ENCODE measurements at regions not wholly inside any gene's neighbourhood (a gene's known extent, or its start where the extent isn't known, plus 50 kb on each side); places are given as distances from the start of the nearest gene placed in this dataset.

GRCh38 chr6:901696-902460, 208.9 kb upstream of the EXOC2 start:
- H3K4me3 ChIP-seq (ENCODE audit: low read length): no peak overlapping the region
- no peak for DNase-seq (ENCODE audit: low read depth)
- TF ChIP-seq CTCF (IDR thresholded peaks at IDR 0.05; ENCODE audit: insufficient read depth, low read depth, low read length, missing control alignments): no peak

DNA sequence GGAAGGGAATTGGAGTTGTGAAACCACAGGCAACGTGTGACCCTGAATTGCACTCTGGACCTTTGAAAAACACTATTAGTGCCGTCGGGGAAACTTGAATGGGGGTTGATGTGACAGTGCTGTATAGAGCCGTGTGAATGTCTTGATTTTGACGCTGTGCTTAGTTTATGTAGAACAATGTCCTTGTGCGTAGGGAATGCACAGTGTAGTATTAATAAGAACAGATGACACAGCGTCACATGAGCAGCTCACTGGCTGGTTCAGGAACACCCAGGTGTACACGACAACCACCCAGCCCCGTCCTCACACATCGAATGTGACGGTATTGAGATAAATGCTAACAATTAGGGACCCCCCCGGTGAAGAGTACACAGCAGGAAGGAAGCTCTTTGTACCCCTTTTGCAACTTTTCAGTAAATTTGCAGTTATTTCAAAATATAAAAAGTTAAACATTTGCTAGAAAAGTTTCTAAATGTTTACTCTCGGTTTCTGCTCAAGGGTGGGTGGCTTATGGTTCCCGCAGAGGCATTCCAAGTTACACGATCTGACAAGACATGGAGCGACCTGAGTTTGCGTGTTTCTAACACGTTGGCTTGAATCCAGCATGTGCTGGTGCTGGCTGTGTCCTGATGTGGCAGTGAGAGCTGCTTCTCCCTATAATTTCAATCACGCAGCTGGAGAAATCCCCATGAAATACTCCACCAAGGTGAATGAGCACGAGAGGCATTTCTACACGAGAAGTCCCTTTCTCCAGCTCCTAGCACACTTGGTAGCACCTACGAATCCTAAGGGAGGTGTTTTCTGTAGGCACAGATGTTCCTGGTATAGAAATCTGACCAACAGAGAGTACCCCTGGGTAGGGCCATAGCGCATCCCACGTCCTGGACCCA, 208.0 kb upstream of the EXOC2 start:
- TF ChIP-seq CTCF (IDR thresholded peaks at IDR 0.05; ENCODE audit: insufficient read depth, low read depth, low read length, missing control alignments): no peak
- H3K4me3 ChIP-seq (ENCODE audit: low read length): no peak overlapping the region
- DNase-seq (ENCODE audit: low read depth): no peak

- no peak for DNase-seq (ENCODE audit: low read depth)
Observed at GRCh38 chr6:897528-898207, 204.7 kb upstream of the EXOC2 start.

GRCh38 chr6:894274-894673, 201.3 kb upstream of the EXOC2 start:
- TF ChIP-seq CTCF (IDR thresholded peaks at IDR 0.05; ENCODE audit: insufficient read depth, low read depth, low read length, missing control alignments): no peak
- no peak for DNase-seq (ENCODE audit: low read depth)
- no peak overlapping the region for H3K4me3 ChIP-seq (ENCODE audit: low read length)

More at GRCh38 chr6:897528-898207, 204.7 kb upstream of the EXOC2 start:
- H3K4me3 ChIP-seq (ENCODE audit: low read length): no peak overlapping the region
- no peak for TF ChIP-seq CTCF (IDR thresholded peaks at IDR 0.05; ENCODE audit: insufficient read depth, low read depth, low read length, missing control alignments)

GRCh38 chr6:890995-891394, 198.1 kb upstream of the EXOC2 start:
- no peak for TF ChIP-seq CTCF (IDR thresholded peaks at IDR 0.05; ENCODE audit: insufficient read depth, low read depth, low read length, missing control alignments)
- no peak overlapping the region for H3K4me3 ChIP-seq (ENCODE audit: low read length)
- DNase-seq (ENCODE audit: low read depth): no peak

- no peak overlapping the region for H3K4me3 ChIP-seq (ENCODE audit: low read length)
- DNase-seq (ENCODE audit: low read depth): no peak
- no peak for TF ChIP-seq CTCF (IDR thresholded peaks at IDR 0.05; ENCODE audit: insufficient read depth, low read depth, low read length, missing control alignments)
Observed at GRCh38 chr6:890201-890600, 197.3 kb upstream of the EXOC2 start.
